A673 (cell line): ENCODE measurements at regions not wholly inside any gene's neighbourhood (a gene's known extent, or its start where the extent isn't known, plus 50 kb on each side); places are given as distances from the start of the nearest gene placed in this dataset.

ENCODE experiments used
- BruUV-seq: library from RNA; stranded (reverse); fragments of 400-500 nt; replicated peaks from 2 replicates; lab custom pipeline; 2021; lab: Mats Ljungman, UMichigan
- CTCF ChIA-PET: fragments of 300-600 bp; sonication (Branson Sonifier 250); formaldehyde crosslinking; loops from one replicate; lab custom pipeline; 2022; ENCODE audit warnings: antibody characterized with exemption; lab: Charles Lee
- POLR2A ChIA-PET: fragments of 300-600 bp; sonication (Branson Sonifier 250); formaldehyde crosslinking; loops from one replicate; lab custom pipeline; 2022; ENCODE audit warnings: antibody characterized with exemption; ENCODE audit not compliant: low non-redundant PET; lab: Charles Lee
- DNase-seq: peaks from one replicate; pipeline ENCODE4 v3.0.0-alpha.2; 2015; ENCODE audit warnings: low spot score
- H3K27ac ChIP-seq: fragments of 200-600 bp; sonication (generic); 2 replicates; pipeline ENCODE4 v1.5.1; 2016; ENCODE audit warnings: mixed run types, low read depth, mild to moderate bottlenecking, mixed read lengths, antibody characterized with exemption, low read length; ENCODE audit not compliant: poor library complexity, severe bottlenecking
- H3K27me3 ChIP-seq: fragments of 200-600 bp; sonication (generic); replicated peaks from 2 replicates; pipeline ENCODE4 v1.6.1; 2017; ENCODE audit warnings: mixed run types, low read depth, mild to moderate bottlenecking, mixed read lengths, antibody characterized with exemption, low read length; ENCODE audit not compliant: insufficient read depth, poor library complexity
- H3K36me3 ChIP-seq: fragments of 200-600 bp; sonication (generic); 2 replicates; pipeline ENCODE4 v1.6.1; 2016; ENCODE audit warnings: mixed run types, mild to moderate bottlenecking, mixed read lengths, antibody characterized with exemption, low read length; ENCODE audit not compliant: insufficient read depth, poor library complexity, severe bottlenecking
- H3K4me1 ChIP-seq: fragments of 200-600 bp; sonication (generic); 2 replicates; pipeline ENCODE4 v1.6.1; 2017; ENCODE audit warnings: mixed run types, mild to moderate bottlenecking, mixed read lengths, antibody characterized with exemption, low read length; ENCODE audit not compliant: insufficient read depth, poor library complexity, severe bottlenecking
- H3K4me3 ChIP-seq: fragments of 200-600 bp; sonication (generic); 2 replicates; pipeline ENCODE4 v1.5.1; 2016; ENCODE audit warnings: low read depth, mixed run types, mild to moderate bottlenecking, mixed read lengths, low read length; ENCODE audit not compliant: poor library complexity, severe bottlenecking
- H3K9me3 ChIP-seq: fragments of 200-600 bp; sonication (generic); 2 replicates; pipeline ENCODE4 v1.6.1; 2016; ENCODE audit warnings: mixed run types, low read depth, mild to moderate bottlenecking, mixed read lengths, antibody characterized with exemption, low read length; ENCODE audit not compliant: poor library complexity, severe bottlenecking
- EZH2 ChIP-seq: fragments of 200-600 bp; sonication (generic); IDR thresholded peaks from 2 replicates; pipeline ENCODE4 v1.6.1; 2017; ENCODE audit warnings: borderline replicate concordance, low read depth, mild to moderate bottlenecking, mixed read lengths, antibody characterized with exemption, low read length; ENCODE audit not compliant: poor library complexity, severe bottlenecking
- intact Hi-C: fragments of 100-400 bp; cut with micrococcal nuclease; formaldehyde crosslinking; loops from one replicate; pipeline ENCODE4 v1.10.0; 2022; ENCODE audit not compliant: unreplicated experiment
- TF ChIP-seq, protein P1 (sequence below): fragments of 300-800, 200-600 bp; sonication (generic); conservative IDR thresholded peaks from 2 replicates; pipeline ENCODE4 v1.5.1; 2017; ENCODE audit warnings: low read depth, mild to moderate bottlenecking, antibody characterized with exemption, low read length, moderate library complexity, mixed read lengths

DNA sequence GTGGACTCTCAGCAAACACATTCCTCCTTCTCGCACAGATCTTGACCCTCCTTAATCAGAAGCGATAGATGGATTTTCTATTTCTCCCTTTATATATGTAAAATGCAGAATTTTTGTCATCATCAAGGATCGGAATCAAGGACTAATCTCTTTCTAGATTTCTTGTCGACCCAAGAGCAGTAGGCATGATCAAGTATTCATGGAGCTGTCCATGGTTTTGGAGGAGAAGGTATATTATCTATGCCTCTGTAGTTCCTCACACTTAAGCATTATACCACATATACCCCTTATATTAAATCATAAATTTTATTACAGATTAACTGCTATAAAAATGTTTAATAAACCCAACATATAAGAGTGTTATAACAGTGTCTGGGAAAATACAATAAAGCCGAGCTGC lies 886.8 kb downstream of the NLGN4X start:
- no peak for TF ChIP-seq EZH2
- TF ChIP-seq, protein P1, sequence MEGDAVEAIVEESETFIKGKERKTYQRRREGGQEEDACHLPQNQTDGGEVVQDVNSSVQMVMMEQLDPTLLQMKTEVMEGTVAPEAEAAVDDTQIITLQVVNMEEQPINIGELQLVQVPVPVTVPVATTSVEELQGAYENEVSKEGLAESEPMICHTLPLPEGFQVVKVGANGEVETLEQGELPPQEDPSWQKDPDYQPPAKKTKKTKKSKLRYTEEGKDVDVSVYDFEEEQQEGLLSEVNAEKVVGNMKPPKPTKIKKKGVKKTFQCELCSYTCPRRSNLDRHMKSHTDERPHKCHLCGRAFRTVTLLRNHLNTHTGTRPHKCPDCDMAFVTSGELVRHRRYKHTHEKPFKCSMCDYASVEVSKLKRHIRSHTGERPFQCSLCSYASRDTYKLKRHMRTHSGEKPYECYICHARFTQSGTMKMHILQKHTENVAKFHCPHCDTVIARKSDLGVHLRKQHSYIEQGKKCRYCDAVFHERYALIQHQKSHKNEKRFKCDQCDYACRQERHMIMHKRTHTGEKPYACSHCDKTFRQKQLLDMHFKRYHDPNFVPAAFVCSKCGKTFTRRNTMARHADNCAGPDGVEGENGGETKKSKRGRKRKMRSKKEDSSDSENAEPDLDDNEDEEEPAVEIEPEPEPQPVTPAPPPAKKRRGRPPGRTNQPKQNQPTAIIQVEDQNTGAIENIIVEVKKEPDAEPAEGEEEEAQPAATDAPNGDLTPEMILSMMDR, result no peak
- CTCF ChIA-PET, result no interaction called here
- BruUV-seq, result no TSS peak

DNA sequence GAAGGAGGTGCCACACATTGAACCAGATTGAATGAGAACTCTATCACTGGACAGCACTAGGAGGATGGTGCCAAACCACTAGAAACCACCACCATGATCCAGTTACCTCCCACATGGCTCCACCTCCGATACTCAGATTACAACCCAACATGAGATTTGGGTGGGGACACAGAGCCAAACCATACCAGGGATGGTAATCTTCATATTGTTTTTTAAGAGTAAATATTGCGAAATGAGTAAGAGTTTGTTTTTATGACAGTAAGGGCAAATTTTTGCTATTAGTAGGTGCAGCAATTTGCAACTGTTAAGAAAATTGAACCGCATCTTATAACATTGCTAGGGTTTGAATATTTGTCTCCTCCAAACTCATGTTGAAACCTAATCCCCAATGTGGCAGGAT lies 891.5 kb downstream of the NLGN4X start:
- TF ChIP-seq EZH2, result no peak
- TF ChIP-seq, protein P1, result no peak
- H3K36me3 ChIP-seq, result no peaks in the 10 kb centered on the region
- intact Hi-C loops, result no loop called here
- H3K9me3 ChIP-seq, result peaks cover 3% of the 10 kb centered on the region
- no peak overlapping the region for H3K4me3 ChIP-seq
- peaks cover 12% of the 10 kb centered on the region for H3K4me1 ChIP-seq
- ChIA-PET POLR2A (no interaction called here), CTCF (no interaction called here)
- no TSS peak for BruUV-seq
- no peak overlapping the region for H3K27ac ChIP-seq
- DNase-seq, result no peak
- no peaks in the 10 kb centered on the region for H3K27me3 ChIP-seq

More for the DNA sequence above, 886.8 kb downstream of the NLGN4X start:
- H3K4me1 ChIP-seq, result no peaks in the 10 kb centered on the region
- no peak overlapping the region for H3K27ac ChIP-seq
- H3K4me3 ChIP-seq, result no peak overlapping the region
- H3K36me3 ChIP-seq, result no peaks in the 10 kb centered on the region
- no peaks in the 10 kb centered on the region for H3K27me3 ChIP-seq
- peak; percentile 5 for DNase-seq
- intact Hi-C loops, result no loop called here
- POLR2A ChIA-PET, result no interaction called here
- H3K9me3 ChIP-seq, result peaks cover 2% of the 10 kb centered on the region

GRCh38 chrX:5324546-5324945 lies 904.1 kb downstream of the NLGN4X start:
- H3K36me3 ChIP-seq, result no peaks in the 10 kb centered on the region
- no peaks in the 10 kb centered on the region for H3K27me3 ChIP-seq
- H3K27ac ChIP-seq, result no peak overlapping the region
- no peaks in the 10 kb centered on the region for H3K4me1 ChIP-seq
- no TSS peak for BruUV-seq
- H3K4me3 ChIP-seq, result no peak overlapping the region
- ChIA-PET POLR2A (no interaction called here), CTCF (no interaction called here)
- intact Hi-C loops, result no loop called here
- H3K9me3 ChIP-seq, result peaks cover 8% of the 10 kb centered on the region
- no peak for DNase-seq
- TF ChIP-seq, protein P1, result no peak
- TF ChIP-seq EZH2, result no peak
